Kidney tubule cell (primary cell): ENCODE measurements at regions not wholly inside any gene's neighbourhood (a gene's known extent, or its start where the extent isn't known, plus 50 kb on each side); places are given as distances from the start of the nearest gene placed in this dataset.

Experiments used
- DNase-seq: peaks from one replicate; pipeline ENCODE4 v3.0.0-alpha.2; 2018; ENCODE audit warnings: low spot score

GRCh38 chr6:141451511-141452353, 681.0 kb upstream of the GJE1 start:
- peak; percentile 80 for DNase-seq

GRCh38 chr6:141451181-141451510, 681.6 kb upstream of the GJE1 start:
- DNase-seq: no peak

GRCh38 chr6:141445928-141446628, 686.6 kb upstream of the GJE1 start:
- no peak for DNase-seq

GRCh38 chr6:141443668-141444289, 688.9 kb upstream of the GJE1 start:
- no peak for DNase-seq

- DNase-seq: no peak
Observed at GRCh38 chr6:141443032-141443431, 689.7 kb upstream of the GJE1 start.

- DNase-seq: no peak
Observed at GRCh38 chr6:141439513-141439912, 693.2 kb upstream of the GJE1 start.

GRCh38 chr6:141437685-141438084, 695.0 kb upstream of the GJE1 start:
- no peak for DNase-seq

- DNase-seq: no peak
Observed at GRCh38 chr6:141437011-141437410, 695.7 kb upstream of the GJE1 start.

GRCh38 chr6:141426400-141426980, 706.2 kb upstream of the GJE1 start:
- DNase-seq: peak; percentile 11

- DNase-seq: peak; percentile 83
Observed at GRCh38 chr6:141421378-141421777, 711.3 kb upstream of the GJE1 start.

- DNase-seq: no peak
Observed at GRCh38 chr6:141418076-141418475, 714.6 kb upstream of the GJE1 start.

- DNase-seq: peak; percentile 1
Observed at GRCh38 chr6:141415896-141416295, 716.8 kb upstream of the GJE1 start.

GRCh38 chr6:141413196-141413595, 719.5 kb upstream of the GJE1 start:
- DNase-seq: no peak

- DNase-seq: no peak
Observed at GRCh38 chr6:141406761-141407160, 726.0 kb upstream of the GJE1 start.

GRCh38 chr6:141403827-141404226, 728.9 kb upstream of the GJE1 start:
- no peak for DNase-seq

- DNase-seq: no peak
Observed at GRCh38 chr6:141403103-141403502, 729.6 kb upstream of the GJE1 start.

GRCh38 chr6:141402489-141402888, 730.2 kb upstream of the GJE1 start:
- no peak for DNase-seq

GRCh38 chr6:141401851-141402250, 730.9 kb upstream of the GJE1 start:
- DNase-seq: no peak

GRCh38 chr6:141401168-141401567, 731.6 kb upstream of the GJE1 start:
- no peak for DNase-seq

GRCh38 chr6:141398949-141399348, 733.8 kb upstream of the GJE1 start:
- no peak for DNase-seq

GRCh38 chr6:141395443-141396008, 737.2 kb upstream of the GJE1 start:
- DNase-seq: no peak

- no peak for DNase-seq
Observed at GRCh38 chr6:141394565-141395051, 738.1 kb upstream of the GJE1 start.
